ENCODE measurements at regions not wholly inside any gene's neighbourhood (a gene's known extent, or its start where the extent isn't known, plus 50 kb on each side); places are given as distances from the start of the nearest gene placed in this dataset.
"Not testable (repeated sequence)": the region's sequence is repeated elsewhere in the genome, so short reads cannot be mapped to it uniquely, and the experiment has no call there.

DNA sequence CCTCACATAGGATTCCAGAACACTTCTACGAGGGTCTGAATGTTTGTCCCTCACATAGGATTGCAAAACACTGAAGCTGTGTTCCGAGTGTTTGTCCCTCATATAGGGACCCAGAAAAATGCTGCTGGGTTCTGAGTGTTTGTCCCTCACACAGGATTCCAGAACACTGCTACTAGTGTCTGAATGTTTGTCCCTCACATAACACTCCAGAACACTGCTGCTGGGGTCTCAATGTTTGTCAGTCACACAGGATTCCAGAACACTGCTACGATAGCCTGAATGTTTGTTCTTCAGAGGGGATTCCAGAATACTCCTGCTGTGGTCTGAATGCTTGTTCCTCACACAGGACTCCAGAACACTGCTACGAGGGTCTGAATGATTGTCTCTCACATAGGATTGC lies 218.7 kb downstream of the FOXD4L6 start:
- H3K36me3 Mint-ChIP-seq = peaks cover 78% of the 10 kb centered on the region
- Histone ChIP-seq H3K4me3 (ENCODE audit: low read length) (no peak overlapping the region), H3K9me3 (ENCODE audit: control insufficient read depth, insufficient read depth, low read length) (peaks cover 93% of the 10 kb centered on the region), H3K36me3 (ENCODE audit: control insufficient read depth, insufficient read depth, low read length) (no peaks in the 10 kb centered on the region), H3K27me3 (ENCODE audit: control insufficient read depth, insufficient read depth, low read length) (no peaks in the 10 kb centered on the region), H3K4me1 (ENCODE audit: control insufficient read depth, insufficient read depth, low read length) (no peaks in the 10 kb centered on the region), H3K27ac (ENCODE audit: low read length) (no peak overlapping the region)
- 92% methylated on average over 4 of the region's 4 CpGs for WGBS (ENCODE audit: insufficient coverage)
- TF ChIP-seq, protein P1, sequence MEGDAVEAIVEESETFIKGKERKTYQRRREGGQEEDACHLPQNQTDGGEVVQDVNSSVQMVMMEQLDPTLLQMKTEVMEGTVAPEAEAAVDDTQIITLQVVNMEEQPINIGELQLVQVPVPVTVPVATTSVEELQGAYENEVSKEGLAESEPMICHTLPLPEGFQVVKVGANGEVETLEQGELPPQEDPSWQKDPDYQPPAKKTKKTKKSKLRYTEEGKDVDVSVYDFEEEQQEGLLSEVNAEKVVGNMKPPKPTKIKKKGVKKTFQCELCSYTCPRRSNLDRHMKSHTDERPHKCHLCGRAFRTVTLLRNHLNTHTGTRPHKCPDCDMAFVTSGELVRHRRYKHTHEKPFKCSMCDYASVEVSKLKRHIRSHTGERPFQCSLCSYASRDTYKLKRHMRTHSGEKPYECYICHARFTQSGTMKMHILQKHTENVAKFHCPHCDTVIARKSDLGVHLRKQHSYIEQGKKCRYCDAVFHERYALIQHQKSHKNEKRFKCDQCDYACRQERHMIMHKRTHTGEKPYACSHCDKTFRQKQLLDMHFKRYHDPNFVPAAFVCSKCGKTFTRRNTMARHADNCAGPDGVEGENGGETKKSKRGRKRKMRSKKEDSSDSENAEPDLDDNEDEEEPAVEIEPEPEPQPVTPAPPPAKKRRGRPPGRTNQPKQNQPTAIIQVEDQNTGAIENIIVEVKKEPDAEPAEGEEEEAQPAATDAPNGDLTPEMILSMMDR (IDR thresholded peaks at IDR 0.05) = no peak
- H3K4me1 Mint-ChIP-seq = no peaks in the 10 kb centered on the region
- DNase-seq (no peak), ATAC-seq (no peak)
- no peaks in the 10 kb centered on the region for H3K27me3 Mint-ChIP-seq (ENCODE audit: low read depth in 2 of 2)
- intact Hi-C loops (cut with micrococcal nuclease) = no loop called here
- H3K4me3 Mint-ChIP-seq = no peak overlapping the region
- no peak overlapping the region for H3K27ac Mint-ChIP-seq
- H3K9me3 Mint-ChIP-seq = peaks cover 21 to 30% of the 10 kb centered on the region in 2 donors

DNA sequence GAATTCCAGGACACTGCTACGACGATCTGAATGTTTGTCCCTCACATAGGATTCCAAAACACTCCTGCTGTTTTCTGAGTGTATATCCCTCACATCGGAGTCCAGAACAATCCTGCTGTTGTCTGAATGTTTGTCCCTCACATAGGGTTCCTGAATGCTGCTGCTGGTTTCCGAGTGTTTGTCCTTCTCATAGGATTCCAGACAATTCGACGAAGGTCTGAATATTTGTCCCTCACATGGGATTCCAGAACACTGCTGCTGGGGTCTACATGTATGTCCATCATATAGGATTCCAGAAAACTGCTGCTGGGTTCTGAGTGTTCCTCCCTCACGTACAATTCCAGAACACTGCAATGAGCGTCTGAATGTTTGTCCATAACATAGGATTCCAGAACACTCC lies 219.4 kb downstream of the FOXD4L6 start:
- H3K4me1 Mint-ChIP-seq; H3K4me3 Mint-ChIP-seq; H3K27ac ChIP-seq (ENCODE audit: low read length); H3K27me3 Mint-ChIP-seq (ENCODE audit: low read depth in 2 of 2); ATAC-seq; H3K27ac Mint-ChIP-seq; H3K4me1 ChIP-seq (ENCODE audit: control insufficient read depth, insufficient read depth, low read length); H3K27me3 ChIP-seq (ENCODE audit: control insufficient read depth, insufficient read depth, low read length); DNase-seq; H3K36me3 ChIP-seq (ENCODE audit: control insufficient read depth, insufficient read depth, low read length); H3K4me3 ChIP-seq (ENCODE audit: low read length); intact Hi-C loops (cut with micrococcal nuclease): not testable (repeated sequence)
- Mint-ChIP-seq H3K9me3 (peaks cover 15 to 27% of the 10 kb centered on the region in 2 donors), H3K36me3 (peaks cover 78% of the 10 kb centered on the region)
- WGBS (ENCODE audit: insufficient coverage) = 90% methylated on average over 8 of the region's 8 CpGs
- peaks cover 87% of the 10 kb centered on the region for H3K9me3 ChIP-seq (ENCODE audit: control insufficient read depth, insufficient read depth, low read length)

DNA sequence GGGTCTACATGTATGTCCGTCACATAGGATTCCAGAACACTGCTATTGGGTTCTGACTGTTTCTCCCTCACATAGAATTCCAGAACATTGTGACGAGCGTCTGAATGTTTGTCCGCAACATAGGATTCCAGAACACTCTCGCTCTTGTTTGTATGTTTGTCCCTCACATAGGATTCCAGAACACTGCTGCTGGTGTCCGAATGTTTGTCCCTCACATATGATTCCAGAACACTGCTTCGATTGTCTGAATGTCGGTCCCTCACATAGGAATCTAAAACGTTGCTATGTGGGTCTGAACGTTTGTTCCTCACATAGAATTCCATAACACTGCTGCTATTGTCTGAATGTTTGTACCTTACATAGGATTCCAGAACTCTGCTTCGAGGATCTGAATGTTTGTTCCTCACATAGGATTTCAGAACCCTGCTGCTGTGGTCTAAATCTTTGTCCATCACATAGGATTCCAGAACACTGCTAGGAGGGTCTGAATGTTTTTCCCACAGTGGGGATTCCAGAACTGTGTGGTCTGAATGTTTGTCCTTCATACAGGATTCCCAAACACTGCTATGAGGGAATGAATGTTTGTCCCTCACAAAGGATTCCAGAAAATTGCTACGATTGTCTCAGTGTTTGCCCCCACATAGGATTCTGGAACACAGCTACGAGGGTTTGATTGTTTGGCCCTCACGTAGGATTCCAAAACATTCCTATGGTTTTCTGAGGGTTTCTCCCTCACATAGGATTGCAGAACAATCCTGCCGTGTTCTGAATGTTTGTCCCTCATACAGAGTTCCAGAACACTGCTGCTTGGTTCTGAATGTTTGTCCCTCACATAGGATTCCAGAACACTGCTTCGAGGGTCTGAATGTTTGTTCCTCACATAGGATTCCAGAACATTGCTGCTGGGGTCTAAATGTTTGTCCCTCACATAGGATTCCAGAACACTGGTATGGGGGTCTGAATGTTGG lies 220.5 kb downstream of the FOXD4L6 start:
- Histone ChIP-seq H3K27me3 (ENCODE audit: control insufficient read depth, insufficient read depth, low read length) (no peaks in the 10 kb centered on the region), H3K4me1 (ENCODE audit: control insufficient read depth, insufficient read depth, low read length) (no peaks in the 10 kb centered on the region), H3K27ac (ENCODE audit: low read length) (no peak overlapping the region), H3K4me3 (ENCODE audit: low read length) (no peak overlapping the region), H3K36me3 (ENCODE audit: control insufficient read depth, insufficient read depth, low read length) (no peaks in the 10 kb centered on the region), H3K9me3 (ENCODE audit: control insufficient read depth, insufficient read depth, low read length) (peaks cover 77% of the 10 kb centered on the region)
- Mint-ChIP-seq H3K27me3 (ENCODE audit: low read depth in 2 of 2) (no peaks in the 10 kb centered on the region), H3K36me3 (peaks cover 75% of the 10 kb centered on the region), H3K4me3 (no peak overlapping the region), H3K27ac (no peak overlapping the region), H3K9me3 (peaks cover 16 to 24% of the 10 kb centered on the region in 2 donors), H3K4me1 (no peaks in the 10 kb centered on the region)
- TF ChIP-seq, protein P1 (IDR thresholded peaks at IDR 0.05) = no peak
- DNase-seq (no peak), ATAC-seq (no peak)
- WGBS (ENCODE audit: insufficient coverage) = 76% methylated on average over 15 of the region's 16 CpGs
- intact Hi-C loops (cut with micrococcal nuclease) = no loop called here

DNA sequence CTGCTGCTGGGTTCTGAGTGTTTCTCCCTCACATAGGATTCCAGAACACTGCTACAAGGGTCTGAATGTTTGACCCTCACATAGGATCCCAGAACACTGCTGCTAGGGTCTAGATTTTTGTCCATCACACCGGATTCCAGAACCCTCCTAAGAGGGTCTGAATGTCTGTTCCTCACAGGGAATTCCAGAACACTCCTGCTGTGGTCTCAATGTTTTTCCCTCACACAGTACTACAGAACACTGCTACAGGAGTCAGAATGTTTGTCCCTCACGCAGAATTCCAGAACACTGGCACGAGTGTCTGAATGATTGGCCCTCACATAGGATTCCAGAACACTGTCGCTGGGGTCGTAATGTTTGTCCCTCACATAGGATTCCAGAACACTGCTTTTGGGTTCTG lies 221.6 kb downstream of the FOXD4L6 start:
- H3K27ac Mint-ChIP-seq; H3K4me3 Mint-ChIP-seq; H3K4me3 ChIP-seq (ENCODE audit: low read length); H3K36me3 ChIP-seq (ENCODE audit: control insufficient read depth, insufficient read depth, low read length); H3K27me3 ChIP-seq (ENCODE audit: control insufficient read depth, insufficient read depth, low read length); H3K4me1 Mint-ChIP-seq; H3K27ac ChIP-seq (ENCODE audit: low read length); intact Hi-C loops (cut with micrococcal nuclease); H3K4me1 ChIP-seq (ENCODE audit: control insufficient read depth, insufficient read depth, low read length); H3K27me3 Mint-ChIP-seq (ENCODE audit: low read depth in 2 of 2); DNase-seq: not testable (repeated sequence)
- 73% methylated on average over 5 of the region's 5 CpGs for WGBS (ENCODE audit: insufficient coverage)
- H3K9me3 Mint-ChIP-seq = peaks cover 19 to 25% of the 10 kb centered on the region in 2 donors
- H3K9me3 ChIP-seq (ENCODE audit: control insufficient read depth, insufficient read depth, low read length) = peaks cover 66% of the 10 kb centered on the region
- peaks cover 77% of the 10 kb centered on the region for H3K36me3 Mint-ChIP-seq
- ATAC-seq = peak in 1 of 3 donors; percentile 35

DNA sequence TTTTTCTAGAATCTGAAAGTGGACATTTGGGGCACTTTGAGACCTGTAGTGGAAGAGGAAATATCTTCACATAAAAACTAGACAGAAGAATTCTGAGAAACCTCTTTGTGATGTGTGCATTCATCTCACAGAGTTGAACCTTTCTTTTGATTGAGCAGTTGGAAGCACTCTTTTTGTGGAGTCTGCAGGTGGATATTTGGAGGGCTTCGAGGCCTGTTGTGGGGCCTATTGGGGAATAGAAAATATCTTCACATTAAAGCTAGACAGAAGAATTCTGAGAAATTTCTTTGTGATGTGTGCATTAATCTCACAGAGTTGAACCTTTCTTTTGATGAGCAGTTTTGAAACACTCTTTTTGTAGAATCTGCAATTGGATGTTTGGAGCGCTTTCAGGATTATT lies 236.2 kb downstream of the FOXD4L6 start:
- H3K4me1 Mint-ChIP-seq; H3K27me3 Mint-ChIP-seq (ENCODE audit: low read depth in 2 of 2); H3K36me3 ChIP-seq (ENCODE audit: control insufficient read depth, insufficient read depth, low read length); H3K4me1 ChIP-seq (ENCODE audit: control insufficient read depth, insufficient read depth, low read length); H3K4me3 Mint-ChIP-seq; H3K27ac ChIP-seq (ENCODE audit: low read length); H3K4me3 ChIP-seq (ENCODE audit: low read length); H3K27ac Mint-ChIP-seq; ATAC-seq; intact Hi-C loops (cut with micrococcal nuclease); DNase-seq; H3K27me3 ChIP-seq (ENCODE audit: control insufficient read depth, insufficient read depth, low read length): not testable (repeated sequence)
- peaks cover 90% of the 10 kb centered on the region for H3K36me3 Mint-ChIP-seq
- WGBS (ENCODE audit: insufficient coverage) = 98% methylated on average over 2 of the region's 2 CpGs
- H3K9me3 ChIP-seq (ENCODE audit: control insufficient read depth, insufficient read depth, low read length) = peaks cover 19% of the 10 kb centered on the region
- peaks cover 21 to 40% of the 10 kb centered on the region in 2 donors for H3K9me3 Mint-ChIP-seq

DNA sequence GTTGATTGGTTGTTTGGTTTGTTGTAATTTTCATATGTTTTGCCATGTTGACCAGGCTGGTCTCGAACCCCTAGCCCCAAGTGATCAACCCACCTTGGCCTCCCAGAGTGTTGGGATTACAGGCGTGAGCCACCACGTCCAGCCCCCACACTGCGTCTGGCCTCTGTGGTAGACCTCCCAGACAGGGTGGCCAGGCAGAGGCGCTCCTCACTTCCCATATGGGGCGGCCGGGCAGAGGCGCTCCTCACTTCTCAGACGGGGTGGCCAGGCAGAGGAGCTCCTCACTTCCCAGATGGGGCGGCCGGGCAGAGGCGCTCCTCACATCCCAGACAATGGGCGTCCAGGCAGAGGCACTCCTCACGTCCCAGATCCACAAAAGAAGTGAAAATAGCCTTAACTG lies 242.6 kb downstream of the FOXD4L6 start:
- H3K4me1 ChIP-seq (ENCODE audit: control insufficient read depth, insufficient read depth, low read length); ATAC-seq; H3K27me3 Mint-ChIP-seq (ENCODE audit: low read depth in 2 of 2); H3K27me3 ChIP-seq (ENCODE audit: control insufficient read depth, insufficient read depth, low read length); H3K36me3 ChIP-seq (ENCODE audit: control insufficient read depth, insufficient read depth, low read length); H3K27ac ChIP-seq (ENCODE audit: low read length); DNase-seq; intact Hi-C loops (cut with micrococcal nuclease); H3K4me1 Mint-ChIP-seq; H3K27ac Mint-ChIP-seq; H3K4me3 Mint-ChIP-seq; H3K4me3 ChIP-seq (ENCODE audit: low read length): not testable (repeated sequence)
- peaks cover 12 to 13% of the 10 kb centered on the region in 2 donors for H3K9me3 Mint-ChIP-seq
- WGBS (ENCODE audit: insufficient coverage) = 88% methylated on average over 14 of the region's 14 CpGs
- peaks cover 70% of the 10 kb centered on the region for H3K36me3 Mint-ChIP-seq
- H3K9me3 ChIP-seq (ENCODE audit: control insufficient read depth, insufficient read depth, low read length) = peaks cover 41% of the 10 kb centered on the region
